ENCODE measurements at regions not wholly inside any gene's neighbourhood (a gene's known extent, or its start where the extent isn't known, plus 50 kb on each side); places are given as distances from the start of the nearest gene placed in this dataset.
"Not testable (repeated sequence)": the region's sequence is repeated elsewhere in the genome, so short reads cannot be mapped to it uniquely, and the experiment has no call there.

DNA sequence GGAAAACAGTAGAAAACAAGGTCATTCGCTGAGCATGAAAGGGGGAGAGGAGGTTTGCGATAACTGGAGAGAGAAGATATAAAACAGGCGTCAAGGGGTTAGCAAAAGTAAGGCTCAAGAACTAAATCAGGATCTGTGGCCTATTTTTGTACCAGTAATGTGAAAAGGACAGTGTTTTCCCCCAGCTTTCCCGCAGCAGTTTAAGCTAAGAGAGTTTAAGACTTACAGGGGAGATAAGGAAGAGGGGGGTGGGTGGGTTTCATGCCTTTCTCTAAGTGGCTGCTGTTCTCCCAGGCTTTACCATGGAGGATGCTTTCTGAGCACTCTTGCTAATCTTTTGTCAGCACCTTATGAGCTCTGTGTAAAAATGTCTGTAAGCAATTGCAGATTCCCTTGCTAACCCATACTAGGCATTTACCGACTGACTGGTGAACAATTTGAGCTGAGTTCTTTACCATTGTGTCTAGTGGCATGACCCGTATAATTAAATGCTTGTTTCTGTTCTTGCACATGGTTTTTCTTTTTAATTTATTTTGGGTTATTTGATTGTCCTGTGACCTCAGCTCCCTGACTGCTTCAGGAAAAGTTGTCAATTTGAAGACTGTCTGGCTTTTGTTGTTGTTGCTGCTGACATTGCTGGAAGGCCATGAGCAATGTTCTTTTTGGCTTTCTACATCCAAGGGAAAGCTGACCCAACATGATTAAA, 144.0 kb downstream of the KBTBD2 start:
- TF ChIP-seq, protein P1, sequence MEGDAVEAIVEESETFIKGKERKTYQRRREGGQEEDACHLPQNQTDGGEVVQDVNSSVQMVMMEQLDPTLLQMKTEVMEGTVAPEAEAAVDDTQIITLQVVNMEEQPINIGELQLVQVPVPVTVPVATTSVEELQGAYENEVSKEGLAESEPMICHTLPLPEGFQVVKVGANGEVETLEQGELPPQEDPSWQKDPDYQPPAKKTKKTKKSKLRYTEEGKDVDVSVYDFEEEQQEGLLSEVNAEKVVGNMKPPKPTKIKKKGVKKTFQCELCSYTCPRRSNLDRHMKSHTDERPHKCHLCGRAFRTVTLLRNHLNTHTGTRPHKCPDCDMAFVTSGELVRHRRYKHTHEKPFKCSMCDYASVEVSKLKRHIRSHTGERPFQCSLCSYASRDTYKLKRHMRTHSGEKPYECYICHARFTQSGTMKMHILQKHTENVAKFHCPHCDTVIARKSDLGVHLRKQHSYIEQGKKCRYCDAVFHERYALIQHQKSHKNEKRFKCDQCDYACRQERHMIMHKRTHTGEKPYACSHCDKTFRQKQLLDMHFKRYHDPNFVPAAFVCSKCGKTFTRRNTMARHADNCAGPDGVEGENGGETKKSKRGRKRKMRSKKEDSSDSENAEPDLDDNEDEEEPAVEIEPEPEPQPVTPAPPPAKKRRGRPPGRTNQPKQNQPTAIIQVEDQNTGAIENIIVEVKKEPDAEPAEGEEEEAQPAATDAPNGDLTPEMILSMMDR (IDR thresholded peaks at IDR 0.05): not testable (repeated sequence)
- not testable (repeated sequence) for TF ChIP-seq ZFX (IDR thresholded peaks at IDR 0.05; ENCODE audit: borderline replicate concordance)

Data from 22Rv1 (cell line).